ENCODE measurements at regions not wholly inside any gene's neighbourhood (a gene's known extent, or its start where the extent isn't known, plus 50 kb on each side); places are given as distances from the start of the nearest gene placed in this dataset.
A peak's percentile ranks its signal among the peaks of the same experiment; 100 is the strongest.
"Not testable (repeated sequence)": the region's sequence is repeated elsewhere in the genome, so short reads cannot be mapped to it uniquely, and the experiment has no call there.

GRCh38 chr12:83573671-83574070 lies 887.0 kb downstream of the TMTC2 start:
- POLR2A ChIA-PET, result no interaction called here
- no peaks in the 10 kb centered on the region for H3K36me3 ChIP-seq (ENCODE audit: control insufficient read depth in 2 of 2, insufficient read depth in 1 of 2, low read length in 2 of 2)
- no peaks in the 10 kb centered on the region for H3K4me1 ChIP-seq (ENCODE audit: control insufficient read depth, insufficient read depth, low read length)
- TF ChIP-seq ZNF658 (tag by site-specific recombination; IDR thresholded peaks at IDR 0.05), result no peak
- no peak for TF ChIP-seq ZEB2 (tag by site-specific recombination; IDR thresholded peaks at IDR 0.05)
- TF ChIP-seq ZNF830 (tag by site-specific recombination; IDR thresholded peaks at IDR 0.05; ENCODE audit: low read depth), result no peak
- 0 out of 2 replicates have a peak, but pooled peaks have one; percentile 16 for TF ChIP-seq WT1 (tag by site-specific recombination; IDR thresholded peaks at IDR 0.05)
- peak; percentile 52 for TF ChIP-seq SETDB1 (IDR thresholded peaks at IDR 0.05; ENCODE audit: insufficient read length, low read length)
- no peak overlapping the region for H3K4me3 ChIP-seq (ENCODE audit: low read depth, low read length)
- no peak overlapping the region for H3K27ac ChIP-seq (ENCODE audit: extremely low read depth, low read depth, low read length)
- H3K9me3 ChIP-seq (ENCODE audit: control insufficient read depth, insufficient read depth, low read depth, low read length), result no peaks in the 10 kb centered on the region
- CTCF ChIA-PET, result interaction anchor here (0.6 kb wide), 1 partner anchor 248 kb away, joined by 3 read pairs; no protein-coding TSS in a partner anchor

- Histone ChIP-seq H3K36me3 (ENCODE audit: control insufficient read depth in 2 of 2, insufficient read depth in 1 of 2, low read length in 2 of 2) (no peaks in the 10 kb centered on the region), H3K27ac (ENCODE audit: extremely low read depth, low read depth, low read length) (no peak overlapping the region), H3K4me1 (ENCODE audit: control insufficient read depth, insufficient read depth, low read length) (no peaks in the 10 kb centered on the region), H3K9me3 (ENCODE audit: control insufficient read depth, insufficient read depth, low read depth, low read length) (no peaks in the 10 kb centered on the region), H3K4me3 (ENCODE audit: low read depth, low read length) (no peak overlapping the region)
- ChIA-PET POLR2A (no interaction called here), CTCF (no interaction called here)
- TF ChIP-seq RBAK (tag by site-specific recombination; IDR thresholded peaks at IDR 0.05), result no peak
These were observed 872.9 kb downstream of the TMTC2 start for GRCh38 chr12:83559650-83560049.

- H3K4me1 ChIP-seq (ENCODE audit: control insufficient read depth, insufficient read depth, low read length); H3K4me3 ChIP-seq (ENCODE audit: low read depth, low read length); H3K9me3 ChIP-seq (ENCODE audit: control insufficient read depth, insufficient read depth, low read depth, low read length); CTCF ChIA-PET; H3K27ac ChIP-seq (ENCODE audit: extremely low read depth, low read depth, low read length); H3K36me3 ChIP-seq (ENCODE audit: control insufficient read depth in 2 of 2, insufficient read depth in 1 of 2, low read length in 2 of 2); POLR2A ChIA-PET: not testable (repeated sequence)
These were observed 869.3 kb downstream of the TMTC2 start for GRCh38 chr12:83556040-83556439.

- H3K4me3 ChIP-seq (ENCODE audit: low read depth, low read length), result no peak overlapping the region
- no peaks in the 10 kb centered on the region for H3K9me3 ChIP-seq (ENCODE audit: control insufficient read depth, insufficient read depth, low read depth, low read length)
- TF ChIP-seq ZNF558 (tag by site-specific recombination; IDR thresholded peaks at IDR 0.05) (no peak), ZNF214 (tag by site-specific recombination; IDR thresholded peaks at IDR 0.05; ENCODE audit: borderline replicate concordance) (no peak), ZNF48 (tag by site-specific recombination; IDR thresholded peaks at IDR 0.05) (no peak), ZNF544 (tag by site-specific recombination; IDR thresholded peaks at IDR 0.05) (no peak), PRDM6 (tag by site-specific recombination; IDR thresholded peaks at IDR 0.05) (no peak), ZNF768 (tag by site-specific recombination; IDR thresholded peaks at IDR 0.05) (no peak), ZNF121 (tag by site-specific recombination; IDR thresholded peaks at IDR 0.05) (no peak), ZNF398 (tag by site-specific recombination; IDR thresholded peaks at IDR 0.05) (no peak), ZBTB44 (tag by site-specific recombination; IDR thresholded peaks at IDR 0.05) (no peak), SETDB1 (IDR thresholded peaks at IDR 0.05; ENCODE audit: insufficient read length, low read length) (no peak), ZNF138 (tag by site-specific recombination; IDR thresholded peaks at IDR 0.05; ENCODE audit: borderline replicate concordance) (no peak), ZNF843 (tag by site-specific recombination; IDR thresholded peaks at IDR 0.05) (no peak), KLF16 (tag by site-specific recombination; IDR thresholded peaks at IDR 0.05) (no peak), ZNF10 (tag by site-specific recombination; IDR thresholded peaks at IDR 0.05) (no peak), ZNF133 (tag by site-specific recombination; IDR thresholded peaks at IDR 0.05) (no peak), ZSCAN16 (tag by site-specific recombination; IDR thresholded peaks at IDR 0.05) (no peak), ZBTB1 (tag by site-specific recombination; IDR thresholded peaks at IDR 0.05) (no peak), ZBTB48 (tag by site-specific recombination; IDR thresholded peaks at IDR 0.05) (no peak), KLF10 (tag by site-specific recombination; IDR thresholded peaks at IDR 0.05) (no peak)
- no peaks in the 10 kb centered on the region for H3K4me1 ChIP-seq (ENCODE audit: control insufficient read depth, insufficient read depth, low read length)
- no peak overlapping the region for H3K27ac ChIP-seq (ENCODE audit: extremely low read depth, low read depth, low read length)
- CTCF ChIA-PET, result interaction anchor here (0.8 kb wide), 1 partner anchor 48 kb away, joined by 3 read pairs; no protein-coding TSS in a partner anchor
- POLR2A ChIA-PET, result no interaction called here
- H3K36me3 ChIP-seq (ENCODE audit: control insufficient read depth in 2 of 2, insufficient read depth in 1 of 2, low read length in 2 of 2), result no peaks in the 10 kb centered on the region
These were observed 854.7 kb downstream of the TMTC2 start for GRCh38 chr12:83541446-83541845.
